ENCODE measurements at regions not wholly inside any gene's neighbourhood (a gene's known extent, or its start where the extent isn't known, plus 50 kb on each side); places are given as distances from the start of the nearest gene placed in this dataset.

- no peak for ATAC-seq
- H3K27ac ChIP-seq, result no peak overlapping the region
- TF ChIP-seq CTCF (IDR thresholded peaks at IDR 0.05) (no peak), POLR2A (IDR thresholded peaks at IDR 0.05) (no peak)
- H3K4me3 ChIP-seq, result no peak overlapping the region
- no peaks in the 10 kb centered on the region for H3K4me1 ChIP-seq
- no peaks in the 10 kb centered on the region for H3K27me3 ChIP-seq
- intact Hi-C loops (cut with DNase I), result no loop called here
- no peaks in the 10 kb centered on the region for H3K36me3 ChIP-seq
- H3K9me3 ChIP-seq, result no peaks in the 10 kb centered on the region
- no peak for DNase-seq
Measured at GRCh38 chr5:3994628-3995027, 399.0 kb downstream of the IRX1 start.

- Histone ChIP-seq H3K27me3 (no peaks in the 10 kb centered on the region), H3K27ac (no peak overlapping the region), H3K4me3 (no peak overlapping the region), H3K4me1 (no peaks in the 10 kb centered on the region), H3K9me3 (no peaks in the 10 kb centered on the region), H3K36me3 (no peaks in the 10 kb centered on the region)
- ATAC-seq (no peak), DNase-seq (no peak)
- TF ChIP-seq POLR2A (IDR thresholded peaks at IDR 0.05), result no peak
- TF ChIP-seq CTCF (IDR thresholded peaks at IDR 0.05), result no peak
- intact Hi-C loops (cut with DNase I), result no loop called here
- WGBS (ENCODE audit: insufficient coverage, low coverage, low lambda C conversion rate, missing lambda C conversion rate), result 24% methylated on average over 8 of the region's 8 CpGs
Measured at GRCh38 chr5:3995954-3996619, 400.5 kb downstream of the IRX1 start.

- H3K4me3 ChIP-seq, result no peak overlapping the region
- H3K27ac ChIP-seq, result no peak overlapping the region
- DNase-seq (no peak), ATAC-seq (no peak)
- H3K27me3 ChIP-seq, result no peaks in the 10 kb centered on the region
- H3K4me1 ChIP-seq, result no peaks in the 10 kb centered on the region
- WGBS (ENCODE audit: insufficient coverage, low coverage, low lambda C conversion rate, missing lambda C conversion rate), result 42% methylated on average over 11 of the region's 11 CpGs
- H3K36me3 ChIP-seq, result no peaks in the 10 kb centered on the region
- H3K9me3 ChIP-seq, result no peaks in the 10 kb centered on the region
- intact Hi-C loops (cut with DNase I), result no loop called here
- no peak for TF ChIP-seq CTCF (IDR thresholded peaks at IDR 0.05)
- no peak for TF ChIP-seq POLR2A (IDR thresholded peaks at IDR 0.05)
Measured at GRCh38 chr5:3996707-3997336, 401.2 kb downstream of the IRX1 start.

GRCh38 chr5:3997670-3998069, 402.0 kb downstream of the IRX1 start:
- H3K9me3 ChIP-seq, result no peaks in the 10 kb centered on the region
- TF ChIP-seq CTCF (IDR thresholded peaks at IDR 0.05) (no peak), POLR2A (IDR thresholded peaks at IDR 0.05) (no peak)
- H3K27me3 ChIP-seq, result no peaks in the 10 kb centered on the region
- H3K36me3 ChIP-seq, result no peaks in the 10 kb centered on the region
- H3K4me3 ChIP-seq, result no peak overlapping the region
- H3K4me1 ChIP-seq, result no peaks in the 10 kb centered on the region
- intact Hi-C loops (cut with DNase I), result no loop called here
- no peak overlapping the region for H3K27ac ChIP-seq
- 68% methylated on average over 4 of the region's 4 CpGs for WGBS (ENCODE audit: insufficient coverage, low coverage, low lambda C conversion rate, missing lambda C conversion rate)
- ATAC-seq (no peak), DNase-seq (no peak)
